ENCODE measurements at regions not wholly inside any gene's neighbourhood (a gene's known extent, or its start where the extent isn't known, plus 50 kb on each side); places are given as distances from the start of the nearest gene placed in this dataset.
"Not testable (repeated sequence)": the region's sequence is repeated elsewhere in the genome, so short reads cannot be mapped to it uniquely, and the experiment has no call there.

DNA sequence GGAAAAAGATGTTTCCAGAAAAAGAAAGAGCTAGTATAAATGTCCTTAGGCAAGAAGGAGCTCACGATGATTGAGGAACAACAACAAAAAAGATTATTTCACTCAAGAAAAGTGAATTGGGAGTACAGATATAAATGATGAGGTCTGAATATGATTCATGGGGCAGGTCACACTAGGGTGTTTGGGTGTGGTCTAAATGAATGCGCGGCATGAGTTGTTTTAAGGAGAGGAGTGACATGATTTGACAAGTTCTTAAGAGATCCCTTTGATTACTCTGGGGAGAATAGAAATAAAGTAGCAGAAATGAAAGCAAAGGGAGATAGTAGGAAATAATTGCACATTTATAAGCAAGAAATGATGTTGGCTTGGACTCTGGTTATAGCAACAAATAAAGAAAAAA is 59.3 kb downstream of the NUTM2D start:
- H4K20me1 ChIP-seq (ENCODE audit: insufficient read depth): not testable (repeated sequence)

DNA sequence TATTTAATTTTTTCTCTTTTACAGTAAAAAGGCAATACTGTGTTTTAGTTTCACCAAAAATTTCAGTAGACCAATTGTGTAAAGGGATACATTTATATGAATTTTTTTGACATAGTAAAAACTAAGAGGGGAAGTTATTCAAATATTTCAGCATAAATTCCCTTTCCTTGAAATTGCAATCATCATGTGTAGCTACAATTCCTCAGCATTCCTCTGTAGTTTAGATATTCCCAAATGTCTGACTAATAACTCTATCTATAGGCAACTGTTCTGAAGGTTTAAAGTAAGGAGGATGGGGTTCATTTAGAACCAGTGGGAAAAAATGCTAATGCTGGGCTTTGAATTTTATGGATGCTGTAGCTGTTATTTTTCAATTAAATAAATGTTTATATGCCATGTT is 65.1 kb downstream of the NUTM2D start:
- POLR2A ChIA-PET; H3K9me3 ChIP-seq; DNase-seq; H3K4me1 ChIP-seq (ENCODE audit: control insufficient read depth in 1 of 2, insufficient read depth in 2 of 2, low read depth in 1 of 2, low read length in 1 of 2); H3K9me2 ChIP-seq; H4K20me1 ChIP-seq (ENCODE audit: insufficient read depth); H3F3A ChIP-seq (replicated peaks; ENCODE audit: insufficient read depth); H3K4me2 ChIP-seq; H2AFZ ChIP-seq (ENCODE audit: low read depth); H3K36me3 ChIP-seq (replicated peaks in 1 of 2; ENCODE audit: control insufficient read depth in 1 of 2, insufficient read depth in 2 of 2, low read length in 1 of 2); H3K79me2 ChIP-seq (ENCODE audit: insufficient read depth); H3K9ac ChIP-seq; H3K27me3 ChIP-seq (ENCODE audit: insufficient read depth); H3K27ac ChIP-seq (ENCODE audit: low read depth in 2 of 2, low read length in 1 of 2); H3K4me3 ChIP-seq (ENCODE audit: low read depth in 2 of 2, low read length in 1 of 2); CTCF ChIA-PET: not testable (repeated sequence)

More for the DNA sequence above, 59.3 kb downstream of the NUTM2D start:
- H2AFZ ChIP-seq (ENCODE audit: low read depth); H3K27me3 ChIP-seq (ENCODE audit: insufficient read depth); CTCF ChIA-PET; H3K4me2 ChIP-seq; H3F3A ChIP-seq (replicated peaks; ENCODE audit: insufficient read depth); H3K4me3 ChIP-seq (ENCODE audit: low read depth in 2 of 2, low read length in 1 of 2); POLR2A ChIA-PET; H3K9ac ChIP-seq; H3K4me1 ChIP-seq (ENCODE audit: control insufficient read depth in 1 of 2, insufficient read depth in 2 of 2, low read depth in 1 of 2, low read length in 1 of 2); DNase-seq; H3K27ac ChIP-seq (ENCODE audit: low read depth in 2 of 2, low read length in 1 of 2); H3K79me2 ChIP-seq (ENCODE audit: insufficient read depth); H3K9me3 ChIP-seq; H3K36me3 ChIP-seq (replicated peaks in 1 of 2; ENCODE audit: control insufficient read depth in 1 of 2, insufficient read depth in 2 of 2, low read length in 1 of 2); H3K9me2 ChIP-seq: not testable (repeated sequence)
- 82% methylated on average over 3 of the region's 3 CpGs for WGBS (ENCODE audit: low lambda C conversion rate)

DNA sequence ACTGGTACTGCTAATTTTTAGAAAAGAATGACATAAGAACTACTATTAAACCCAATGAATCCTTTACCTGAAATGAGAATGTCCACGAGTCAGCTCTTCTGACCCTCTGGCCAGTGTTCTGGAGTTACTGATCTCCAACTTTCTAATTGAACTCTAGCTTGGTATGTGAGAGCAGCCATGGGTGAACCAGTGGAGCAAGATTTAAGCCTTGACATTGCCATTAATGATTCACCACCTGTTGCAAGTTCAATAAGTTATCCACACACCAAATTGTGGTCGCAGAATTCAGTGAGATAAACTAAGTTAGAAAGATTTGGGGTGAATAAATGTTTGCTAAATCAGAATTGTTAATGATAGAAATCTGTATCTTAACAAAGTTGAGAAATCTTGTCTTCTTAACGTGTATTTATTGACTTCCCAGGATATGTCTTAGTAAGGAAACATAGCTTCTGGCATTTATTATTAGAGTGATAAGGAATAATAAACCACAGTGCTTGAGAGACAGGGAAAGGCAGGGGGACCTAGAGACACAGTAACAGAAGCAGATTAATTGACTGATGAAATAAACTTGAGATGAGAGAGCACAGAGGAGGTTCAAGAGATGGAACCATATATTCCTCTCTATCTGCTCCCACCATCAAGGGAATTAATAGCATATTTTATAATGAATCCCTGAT is 67.3 kb downstream of the NUTM2D start:
- POLR2A ChIA-PET; H3K4me1 ChIP-seq (ENCODE audit: control insufficient read depth in 1 of 2, insufficient read depth in 2 of 2, low read depth in 1 of 2, low read length in 1 of 2); H3K9me2 ChIP-seq; H3F3A ChIP-seq (replicated peaks; ENCODE audit: insufficient read depth); H3K79me2 ChIP-seq (ENCODE audit: insufficient read depth); H2AFZ ChIP-seq (ENCODE audit: low read depth); H3K4me2 ChIP-seq; H3K9me3 ChIP-seq; H3K4me3 ChIP-seq (ENCODE audit: low read depth in 2 of 2, low read length in 1 of 2); H3K9ac ChIP-seq; DNase-seq; H3K27ac ChIP-seq (ENCODE audit: low read depth in 2 of 2, low read length in 1 of 2); CTCF ChIA-PET; H3K27me3 ChIP-seq (ENCODE audit: insufficient read depth); H3K36me3 ChIP-seq (replicated peaks in 1 of 2; ENCODE audit: control insufficient read depth in 1 of 2, insufficient read depth in 2 of 2, low read length in 1 of 2); H4K20me1 ChIP-seq (ENCODE audit: insufficient read depth): not testable (repeated sequence)
- 55% methylated on average over 3 of the region's 3 CpGs for WGBS (ENCODE audit: low lambda C conversion rate)

DNA sequence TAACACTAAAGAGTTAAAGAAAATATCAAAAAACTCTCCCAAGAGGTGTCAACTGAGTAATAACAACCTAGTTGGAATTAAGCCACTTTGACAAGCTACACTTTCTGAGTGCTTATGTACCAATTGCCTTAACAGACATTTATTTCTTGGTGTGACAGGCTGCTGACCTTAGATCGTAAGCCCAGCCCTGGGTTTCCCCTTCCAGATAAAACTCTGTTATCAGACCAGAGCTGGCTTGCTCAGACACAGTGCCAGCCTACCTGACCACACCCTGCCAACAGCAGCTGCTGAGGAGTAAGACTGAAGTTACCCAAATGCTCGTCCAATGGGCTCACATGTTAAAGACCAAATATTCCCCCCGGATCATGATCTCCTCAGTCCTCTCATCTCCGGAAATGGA is 70.9 kb upstream of the MINPP1 start:
- H3K27ac ChIP-seq (ENCODE audit: low read depth in 2 of 2, low read length in 1 of 2); H4K20me1 ChIP-seq (ENCODE audit: insufficient read depth); H3K36me3 ChIP-seq (replicated peaks in 1 of 2; ENCODE audit: control insufficient read depth in 1 of 2, insufficient read depth in 2 of 2, low read length in 1 of 2); POLR2A ChIA-PET; H3K4me3 ChIP-seq (ENCODE audit: low read depth in 2 of 2, low read length in 1 of 2); H3K9ac ChIP-seq; H3K27me3 ChIP-seq (ENCODE audit: insufficient read depth); H3K79me2 ChIP-seq (ENCODE audit: insufficient read depth); CTCF ChIA-PET; H3K4me1 ChIP-seq (ENCODE audit: control insufficient read depth in 1 of 2, insufficient read depth in 2 of 2, low read depth in 1 of 2, low read length in 1 of 2); H3F3A ChIP-seq (replicated peaks; ENCODE audit: insufficient read depth); H3K9me2 ChIP-seq; H3K4me2 ChIP-seq; H2AFZ ChIP-seq (ENCODE audit: low read depth); DNase-seq; H3K9me3 ChIP-seq: not testable (repeated sequence)
- 80% methylated on average over 1 of the region's 4 CpGs for WGBS (ENCODE audit: low lambda C conversion rate)

DNA sequence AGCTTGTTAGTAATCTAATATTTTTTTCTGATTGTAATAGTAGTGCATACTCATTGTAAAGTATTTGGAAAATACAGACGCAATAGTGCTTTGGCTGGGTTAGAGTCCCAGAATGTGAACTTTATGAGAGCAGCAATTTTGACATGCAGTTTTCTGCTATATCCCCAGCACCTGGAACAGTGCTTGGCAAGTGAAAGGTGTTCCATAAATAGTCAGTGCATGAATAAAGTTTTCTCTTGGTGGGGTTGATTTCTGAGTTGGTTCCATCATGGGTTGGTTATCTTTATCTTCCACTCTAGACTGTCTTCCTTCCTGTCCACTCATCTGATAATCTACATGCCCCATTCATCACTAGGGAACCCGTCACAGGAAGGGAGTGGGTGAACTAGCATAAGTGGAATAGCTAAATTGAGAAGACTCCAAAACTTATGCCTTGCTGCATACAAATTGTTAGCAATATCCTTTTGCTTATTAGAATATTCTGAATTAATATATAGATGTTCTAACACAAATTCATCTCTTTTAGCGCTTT is 69.3 kb upstream of the MINPP1 start:
- H3K4me3 ChIP-seq (ENCODE audit: low read depth in 2 of 2, low read length in 1 of 2); H3K9me3 ChIP-seq; H3K36me3 ChIP-seq (replicated peaks in 1 of 2; ENCODE audit: control insufficient read depth in 1 of 2, insufficient read depth in 2 of 2, low read length in 1 of 2); H2AFZ ChIP-seq (ENCODE audit: low read depth); H3K4me1 ChIP-seq (ENCODE audit: control insufficient read depth in 1 of 2, insufficient read depth in 2 of 2, low read depth in 1 of 2, low read length in 1 of 2); H3K27me3 ChIP-seq (ENCODE audit: insufficient read depth); DNase-seq; H3K9me2 ChIP-seq; POLR2A ChIA-PET; H3K4me2 ChIP-seq; CTCF ChIA-PET; H3K27ac ChIP-seq (ENCODE audit: low read depth in 2 of 2, low read length in 1 of 2); H4K20me1 ChIP-seq (ENCODE audit: insufficient read depth); H3K9ac ChIP-seq; H3F3A ChIP-seq (replicated peaks; ENCODE audit: insufficient read depth); H3K79me2 ChIP-seq (ENCODE audit: insufficient read depth): not testable (repeated sequence)
- 100% methylated on average over 3 of the region's 3 CpGs for WGBS (ENCODE audit: low lambda C conversion rate)

Measured in SK-N-SH (cell line).